SK-MEL-5 (cell line): ENCODE measurements at regions not wholly inside any gene's neighbourhood (a gene's known extent, or its start where the extent isn't known, plus 50 kb on each side); places are given as distances from the start of the nearest gene placed in this dataset.
"Not testable (repeated sequence)": the region's sequence is repeated elsewhere in the genome, so short reads cannot be mapped to it uniquely, and the experiment has no call there.

ENCODE experiments used
- DNase-seq: peaks from one replicate; pipeline ENCODE4 v3.0.0-alpha.2; 2016; ENCODE audit warnings: low read depth, low spot score
- in situ Hi-C: cut with HindIII; loops from 2 replicates; pipeline ENCODE4 v1.10.0; 2016; ENCODE audit warnings: low sequenced_read_pairs, high pct_unique_total_duplicates, low pct_unique_long_range_greater_than_20kb

DNA sequence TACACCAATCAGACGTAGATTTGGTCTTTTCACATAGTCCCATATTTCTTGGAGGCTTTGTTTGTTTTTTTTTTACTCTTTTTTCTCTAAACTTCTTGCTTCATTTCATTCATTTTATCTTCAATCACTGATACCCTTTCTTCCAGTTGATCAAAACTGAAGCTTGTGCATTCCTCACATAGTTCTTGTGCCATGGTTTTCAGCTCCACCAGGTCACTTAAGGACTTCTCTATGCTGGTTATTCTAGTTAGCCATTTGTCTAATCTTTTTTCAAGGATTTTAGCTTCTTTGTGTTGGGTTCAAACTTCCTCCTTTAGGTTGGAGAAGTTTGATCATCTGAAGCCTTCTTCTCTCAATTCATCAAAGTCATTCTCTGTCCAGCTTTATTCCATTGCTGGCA, 229.3 kb downstream of the COX18 start:
- in situ Hi-C loops, DNase-seq: not testable (repeated sequence)

DNA sequence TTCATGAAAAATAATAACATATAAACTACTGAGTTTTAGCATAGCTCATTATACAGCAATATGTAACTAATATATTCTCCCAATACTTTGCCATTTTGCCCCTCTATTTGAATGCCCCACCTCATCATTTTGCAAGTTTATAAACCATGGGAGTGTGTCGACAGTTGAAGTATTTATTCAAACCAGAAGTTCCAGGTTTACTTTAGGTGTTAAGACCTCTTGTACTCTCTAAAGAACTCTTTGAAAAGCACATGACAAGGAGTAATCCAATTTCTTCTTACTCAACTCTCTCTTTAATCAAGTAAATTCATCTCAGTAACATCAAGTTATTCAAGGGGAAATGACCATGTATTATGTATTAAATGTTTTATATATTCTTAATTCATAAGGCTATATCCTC, 240.7 kb downstream of the COX18 start:
- no peak for DNase-seq
- in situ Hi-C loops = no loop called here

DNA sequence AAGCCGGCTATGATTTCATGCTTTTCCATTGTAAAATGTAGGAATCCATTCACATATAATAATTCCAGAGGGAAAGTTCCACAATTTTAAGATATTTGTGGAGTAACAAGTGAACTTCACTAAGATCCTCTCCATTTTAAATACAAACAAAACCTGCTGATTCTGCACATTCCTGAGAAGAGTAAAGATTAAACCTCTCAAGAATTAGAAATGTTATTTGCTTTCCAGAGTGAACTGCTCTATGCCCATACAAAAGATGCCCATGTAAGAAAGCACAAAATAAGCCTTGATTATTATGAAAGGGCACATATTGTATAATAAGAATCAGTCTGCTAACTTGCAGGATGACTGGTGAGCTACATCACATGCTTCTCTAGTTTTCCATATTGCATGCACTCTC, 241.5 kb downstream of the COX18 start:
- in situ Hi-C loops = no loop called here

DNA sequence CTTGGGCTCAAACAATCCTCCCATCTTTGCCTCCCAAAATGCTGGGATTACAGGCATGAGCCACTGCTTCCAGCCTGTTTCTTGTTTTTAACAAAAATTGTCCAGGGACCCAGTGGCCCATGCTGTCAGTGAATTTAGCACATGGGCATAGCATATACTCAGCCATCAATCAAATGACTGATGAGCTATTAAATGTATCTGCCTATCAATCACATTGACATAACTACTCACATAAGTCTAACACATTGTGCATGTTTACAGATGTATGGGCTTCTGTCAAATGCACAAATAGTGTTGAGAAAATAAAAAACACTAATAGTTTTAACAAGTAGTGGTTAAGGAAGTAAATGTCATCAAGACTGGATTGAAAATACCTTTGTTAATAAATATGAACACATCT, 249.4 kb downstream of the COX18 start:
- in situ Hi-C loops = no loop called here
- no peak for DNase-seq

More for the DNA sequence above, 241.5 kb downstream of the COX18 start:
- DNase-seq = no peak

DNA sequence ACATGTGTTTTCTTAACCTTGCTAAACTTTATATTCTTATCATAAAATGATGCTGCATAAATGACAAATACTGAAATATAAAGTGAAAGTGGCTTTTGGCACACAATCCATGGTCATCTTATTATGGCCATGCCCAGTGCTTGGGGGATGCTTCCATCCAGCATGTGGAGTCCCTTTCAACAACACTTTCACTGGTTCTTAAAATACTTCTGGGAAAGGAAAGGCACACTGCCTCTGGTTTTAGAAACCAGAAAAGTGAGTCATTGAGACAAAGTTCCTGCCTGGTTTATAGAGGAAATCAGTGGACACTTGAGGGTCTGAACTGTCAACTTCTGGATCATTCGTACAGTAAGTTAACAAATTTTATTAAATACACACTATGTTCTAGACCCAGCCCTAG, 248.0 kb upstream of the ADAMTS3 start:
- in situ Hi-C loops = no loop called here
- no peak for DNase-seq

DNA sequence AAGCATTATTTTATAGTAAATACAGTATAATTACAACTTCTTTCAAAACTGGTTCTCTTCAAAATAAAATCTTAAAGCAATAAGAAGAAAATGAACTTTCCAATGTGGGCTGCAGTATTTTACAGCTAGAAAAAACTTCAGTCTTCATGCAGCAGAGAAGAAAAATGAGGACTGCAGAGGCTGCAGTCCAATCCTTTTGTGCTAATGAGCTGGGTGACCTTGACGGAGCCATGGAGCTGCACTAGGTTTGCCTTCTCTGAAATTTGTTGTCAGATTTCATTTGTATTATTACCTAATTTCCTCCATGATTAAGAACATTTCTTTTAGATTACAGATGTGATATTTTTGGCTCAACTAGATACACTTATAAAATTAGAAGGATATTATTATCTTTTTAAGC, 245.2 kb upstream of the ADAMTS3 start:
- DNase-seq = no peak
- in situ Hi-C loops = no loop called here

DNA sequence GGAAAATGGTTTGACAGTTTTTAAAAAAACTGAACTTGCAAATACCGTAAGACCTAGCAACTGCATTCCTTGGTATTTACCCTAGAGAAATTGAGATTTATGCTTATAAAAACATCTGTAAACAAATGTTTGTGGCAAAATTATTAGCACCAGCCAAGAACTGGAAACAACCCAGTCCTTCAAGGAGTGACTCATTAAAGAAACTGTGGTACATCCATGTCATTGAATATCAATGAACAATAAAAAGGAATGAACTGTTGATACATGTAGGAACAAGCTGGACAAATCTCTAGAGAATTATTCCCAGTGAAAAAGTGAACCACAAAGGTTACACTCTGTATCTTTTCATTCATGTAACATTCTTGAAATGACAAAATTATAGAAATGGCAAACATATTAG, 240.2 kb upstream of the ADAMTS3 start:
- in situ Hi-C loops = no loop called here
- no peak for DNase-seq

DNA sequence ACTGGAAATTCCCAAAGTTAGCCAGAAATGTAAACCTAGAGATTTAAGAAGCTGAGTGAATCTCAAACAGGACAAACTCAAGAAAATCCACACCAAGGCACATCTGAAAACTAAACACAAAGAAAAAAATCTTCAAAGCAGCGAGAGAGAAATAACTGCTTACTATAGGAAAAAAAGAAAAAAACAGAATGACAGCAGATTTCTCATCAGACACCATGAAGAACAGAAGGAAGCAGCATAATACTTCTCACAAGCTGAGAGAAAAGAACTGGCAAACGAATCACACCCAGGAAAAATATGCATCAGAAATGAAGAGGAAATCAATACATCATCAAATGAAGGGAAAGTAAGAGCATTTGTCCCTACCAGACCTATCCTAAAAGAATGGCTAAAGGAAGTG, 236.3 kb upstream of the ADAMTS3 start:
- in situ Hi-C loops = no loop called here
- no peak for DNase-seq

DNA sequence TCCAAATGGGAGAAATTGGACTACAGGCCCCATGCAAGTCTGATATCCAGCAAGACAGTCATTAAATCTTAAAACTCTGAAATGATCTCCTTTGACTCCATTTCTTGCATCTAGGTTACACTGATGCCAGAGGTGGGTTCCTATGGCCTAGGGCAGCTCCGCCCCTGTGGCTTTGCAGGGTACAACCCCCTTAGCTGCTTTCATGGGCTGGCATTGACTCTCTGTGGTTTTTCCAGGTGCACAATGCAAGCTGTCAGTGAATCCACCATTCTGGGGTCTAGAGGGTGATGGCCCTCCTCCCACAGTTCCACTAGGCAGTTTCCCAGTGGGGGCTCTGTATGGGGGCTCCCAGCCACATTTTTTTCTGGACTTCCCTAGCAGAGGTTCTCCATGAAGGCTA, 228.5 kb upstream of the ADAMTS3 start:
- in situ Hi-C loops = no loop called here

DNA sequence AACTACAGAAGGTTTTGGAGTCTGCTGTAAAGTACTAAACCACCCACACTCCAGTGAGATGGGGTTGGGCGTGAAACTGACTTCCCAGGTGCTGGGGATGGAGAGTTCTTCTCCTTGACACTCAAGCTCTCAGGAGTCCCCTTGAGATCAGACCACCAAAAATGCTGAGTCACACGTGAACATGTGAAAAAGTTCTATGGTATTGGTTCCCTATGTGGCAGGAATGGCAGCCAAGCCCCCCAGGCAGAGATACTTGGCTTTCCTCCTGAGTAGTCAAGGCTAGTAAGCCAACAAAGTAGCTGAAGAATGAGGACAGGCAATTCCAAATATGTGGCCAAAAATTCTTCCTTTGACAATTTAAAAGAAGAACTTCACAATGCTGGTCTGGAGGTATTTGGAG, 222.0 kb upstream of the ADAMTS3 start:
- DNase-seq = no peak
- in situ Hi-C loops = no loop called here

More for the DNA sequence above, 228.5 kb upstream of the ADAMTS3 start:
- DNase-seq = no peak

DNA sequence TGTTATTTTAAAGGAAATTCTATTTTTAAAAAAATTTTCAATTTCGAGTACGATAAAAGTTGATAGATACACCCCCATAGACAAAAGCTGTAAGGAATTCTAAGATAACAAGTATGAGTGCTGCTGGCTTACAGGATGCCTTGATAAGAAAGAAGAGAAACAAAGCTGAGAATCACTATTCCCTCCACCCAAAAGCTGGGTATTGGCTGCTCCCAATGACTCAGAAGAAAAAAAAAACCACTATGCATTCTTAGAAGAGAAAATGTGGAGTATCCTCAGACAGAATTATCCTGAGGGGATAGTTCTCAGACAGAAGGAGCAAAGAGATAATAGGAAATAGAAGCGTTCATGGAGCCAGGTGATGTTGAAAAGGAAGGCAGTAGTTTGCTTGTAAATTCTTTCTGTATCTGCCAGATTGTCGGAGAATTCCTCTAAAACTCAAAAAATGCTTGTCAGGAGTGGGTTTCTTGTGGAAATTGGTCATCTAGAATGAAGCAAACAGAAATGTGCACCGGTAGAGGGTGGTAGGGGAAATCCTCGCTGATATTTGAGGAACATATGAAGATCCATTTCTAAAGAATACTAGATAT, 217.5 kb upstream of the ADAMTS3 start:
- in situ Hi-C loops = no loop called here

DNA sequence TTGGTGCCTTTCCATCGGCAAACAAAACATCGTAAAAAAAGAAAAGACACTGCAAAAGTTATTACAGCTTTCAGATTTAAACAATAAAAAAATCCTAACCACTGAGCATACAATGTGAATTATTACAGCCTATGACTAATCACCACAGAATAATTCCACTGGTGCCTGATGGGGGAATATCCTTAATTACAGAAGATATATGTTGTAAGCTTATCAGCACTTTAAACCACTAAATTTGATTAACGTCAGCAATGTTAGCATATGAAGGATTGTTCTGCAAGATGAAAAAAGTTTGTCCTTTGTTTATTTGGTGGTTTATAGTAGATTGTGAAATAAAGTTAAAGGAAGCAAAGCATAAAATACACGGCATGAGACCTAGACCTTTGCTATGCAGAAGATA, 210.2 kb upstream of the ADAMTS3 start:
- DNase-seq = no peak
- in situ Hi-C loops = no loop called here

More for the DNA sequence above, 217.5 kb upstream of the ADAMTS3 start:
- DNase-seq = no peak

DNA sequence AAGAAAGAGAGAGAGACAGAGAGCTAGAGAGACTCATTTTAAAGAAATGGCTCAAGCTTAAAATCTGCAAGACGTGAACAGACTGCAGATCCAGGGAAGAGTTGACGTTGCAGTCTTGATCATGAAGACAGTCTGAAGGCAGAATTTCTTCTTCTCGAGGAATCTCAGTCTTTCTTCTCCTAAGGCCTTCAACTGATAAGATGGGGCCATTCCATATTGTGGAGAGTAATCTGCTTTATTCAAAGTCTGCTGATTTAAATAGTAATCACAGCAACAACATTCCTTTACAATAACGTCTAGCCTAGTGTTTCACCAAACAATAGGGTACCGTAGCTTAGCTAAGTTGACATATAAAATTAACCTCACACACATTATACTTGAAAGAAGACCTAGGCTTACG, 208.4 kb upstream of the ADAMTS3 start:
- in situ Hi-C loops = no loop called here

DNA sequence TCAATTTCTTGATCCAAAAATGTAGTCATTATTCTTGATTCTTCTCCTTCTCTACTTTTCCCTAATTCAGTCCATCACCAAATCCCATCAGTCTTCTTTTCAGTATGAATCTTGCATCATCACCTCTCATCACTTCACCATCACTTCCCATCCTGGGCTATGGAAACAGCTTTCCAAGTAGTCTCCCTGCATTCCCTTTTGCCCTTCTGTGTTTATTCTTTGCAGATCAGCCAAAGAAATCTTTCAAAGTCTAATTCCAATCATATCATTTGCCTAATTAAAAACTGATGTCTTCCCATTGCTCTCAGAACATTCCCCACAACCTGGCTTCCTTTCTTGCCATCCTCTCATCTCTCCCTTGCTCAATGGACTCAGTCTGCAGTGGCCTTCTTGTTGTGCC, 201.7 kb upstream of the ADAMTS3 start:
- in situ Hi-C loops = no loop called here
- no peak for DNase-seq

More for the DNA sequence above, 208.4 kb upstream of the ADAMTS3 start:
- DNase-seq = no peak

DNA sequence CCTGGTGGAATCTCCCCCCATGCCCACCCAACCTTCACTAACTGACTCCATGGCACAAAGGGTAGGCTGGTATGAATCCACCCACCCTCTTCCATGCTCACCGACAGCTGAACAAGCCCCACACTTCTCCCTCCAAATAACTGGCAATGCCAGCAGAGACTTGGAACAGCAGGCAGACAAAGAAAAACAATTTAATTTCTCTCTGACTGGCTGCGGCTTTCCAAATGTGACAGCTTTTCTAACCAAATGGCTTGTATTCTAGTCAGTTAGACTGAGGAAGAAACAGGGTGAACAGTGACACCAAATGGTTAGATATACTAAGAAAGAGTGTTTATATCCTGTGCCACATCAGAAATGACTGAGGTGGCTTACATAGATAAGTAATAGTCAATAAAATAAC, 199.3 kb upstream of the ADAMTS3 start:
- in situ Hi-C loops = no loop called here
- DNase-seq = peak; percentile 9

DNA sequence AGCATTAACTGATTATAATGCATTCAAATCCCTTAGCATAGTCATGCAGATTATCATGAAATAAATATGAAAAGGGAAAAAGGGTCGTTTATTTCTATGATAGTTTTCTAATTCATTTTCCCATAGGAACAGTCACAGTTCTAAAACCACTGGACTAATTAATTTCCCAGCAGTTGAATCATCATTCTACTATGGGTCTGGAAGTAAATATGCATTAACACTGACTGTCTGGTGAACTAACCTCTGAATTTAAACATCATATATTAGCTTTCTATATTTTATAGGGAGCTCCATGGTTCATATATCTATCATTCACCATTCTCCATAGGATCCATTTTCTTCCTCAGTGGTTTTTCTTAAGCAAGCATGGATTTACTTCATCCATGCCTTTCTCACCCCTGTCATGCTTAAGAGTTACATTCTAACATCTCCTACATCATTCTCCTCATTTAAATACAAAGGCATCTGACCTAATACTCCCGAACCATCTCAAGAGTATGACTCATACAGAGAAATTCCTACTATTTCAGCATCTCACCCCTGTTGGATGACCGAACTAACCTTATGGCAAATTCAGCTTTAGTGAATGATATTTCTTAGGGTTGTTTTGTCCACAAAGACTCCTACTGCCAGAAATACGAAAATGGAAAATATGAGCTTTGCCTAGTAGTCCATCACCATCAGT, 198.7 kb upstream of the ADAMTS3 start:
- no peak for DNase-seq
- in situ Hi-C loops = no loop called here

DNA sequence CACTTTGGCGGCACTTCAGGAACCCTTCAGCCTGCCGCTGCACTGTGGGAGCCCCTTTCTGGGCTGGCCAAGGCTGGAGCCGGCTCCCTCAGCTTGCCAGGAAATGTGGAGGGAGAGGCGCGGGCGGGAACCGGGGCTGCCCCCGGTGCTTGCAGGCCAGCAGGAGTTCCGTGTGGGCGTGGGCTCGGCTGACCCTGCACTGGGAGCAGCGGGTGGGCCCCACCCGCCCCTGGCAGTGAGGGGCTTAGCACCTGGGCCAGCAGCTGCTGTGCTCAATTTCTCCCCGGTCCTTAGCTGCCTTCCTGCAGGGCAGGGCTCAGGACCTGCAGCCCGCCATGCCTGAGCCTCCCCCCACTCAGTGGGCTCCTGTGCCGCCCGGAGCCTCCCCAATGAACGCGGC, 196.8 kb upstream of the ADAMTS3 start:
- in situ Hi-C loops, DNase-seq: not testable (repeated sequence)

DNA sequence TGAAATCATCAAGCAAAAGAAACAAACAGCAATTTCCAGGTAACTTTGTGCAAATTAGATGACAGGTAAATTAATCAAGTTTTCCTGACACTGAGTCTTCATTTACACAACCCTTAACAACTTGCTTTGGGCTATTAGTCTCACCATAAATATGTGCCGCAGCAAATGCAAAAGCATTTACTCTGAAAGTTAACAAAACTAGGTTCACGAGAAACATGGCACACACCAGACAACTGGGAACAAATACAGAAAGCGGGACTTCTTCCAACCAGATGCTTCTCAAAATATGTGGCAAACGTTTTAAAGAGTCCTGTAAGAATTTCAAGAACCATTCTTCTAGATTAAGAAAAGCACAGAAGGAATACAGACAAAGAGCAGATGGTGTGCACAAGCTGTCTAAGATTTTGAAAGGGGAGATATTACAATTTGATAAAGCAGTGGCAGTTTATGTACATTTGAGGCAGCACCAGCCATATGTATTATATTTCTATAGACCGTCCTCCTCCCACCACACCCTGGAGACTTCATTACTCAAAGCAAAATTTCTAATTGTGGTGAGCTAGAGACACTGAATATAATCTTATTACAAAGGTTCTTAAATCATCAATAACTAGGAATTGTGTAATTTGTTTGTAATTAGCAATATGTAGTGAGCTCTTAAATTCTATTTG, 192.5 kb upstream of the ADAMTS3 start:
- in situ Hi-C loops = no loop called here
- DNase-seq = no peak

DNA sequence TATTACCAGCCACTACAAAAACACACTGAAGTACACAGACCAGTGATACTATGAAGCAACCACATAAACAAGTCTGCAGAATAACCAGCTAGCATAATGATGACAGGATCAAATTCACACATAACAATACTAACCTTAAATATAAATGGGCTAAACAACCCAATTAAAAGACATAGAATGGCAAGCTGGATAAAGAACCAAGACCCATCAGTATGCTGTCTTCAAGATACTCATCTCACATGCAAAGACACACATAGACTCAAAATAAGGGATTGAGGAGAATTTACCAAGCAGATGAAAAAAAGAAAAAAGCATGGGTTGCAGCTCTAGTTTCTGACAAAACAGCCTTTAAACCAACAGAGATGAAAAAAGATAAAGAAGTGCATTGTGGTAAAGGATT, 184.4 kb upstream of the ADAMTS3 start:
- DNase-seq, in situ Hi-C loops: not testable (repeated sequence)
